H1 (cell line): ENCODE measurements at regions not wholly inside any gene's neighbourhood (a gene's known extent, or its start where the extent isn't known, plus 50 kb on each side); places are given as distances from the start of the nearest gene placed in this dataset.

Experiments used
- CTCF ChIA-PET: fragments of 300-600 bp; sonication (Branson Sonifier 250); formaldehyde crosslinking; loops from one replicate; lab custom pipeline; 2021; ENCODE audit not compliant: partially characterized antibody; lab: Charles Lee
- POLR2A ChIA-PET: fragments of 300-600 bp; sonication (Branson Sonifier 250); formaldehyde crosslinking; loops from one replicate; lab custom pipeline; 2021; ENCODE audit warnings: inconsistent platforms; ENCODE audit not compliant: partially characterized antibody; lab: Charles Lee
- DNase-seq, 2 experiments: peaks; one replicate each; pipeline versions ENCODE4 v3.0.0 to v3.0.0-alpha.2; 2010 to 2022; ENCODE audit warnings: low spot score in 2 of 2, low read depth in 1 of 2, mixed read lengths in 1 of 2
- FAIRE-seq: peaks from 2 replicates; lab custom pipeline; 2011; peaks lifted over from hg19 to GRCh38; lab: Jason Lieb, UNC
- H2AFZ ChIP-seq: 2 replicates; pipeline ENCODE4 v1.8.1; 2012; ENCODE audit warnings: low read length, inconsistent platforms
- H2AK5ac ChIP-seq: 2 replicates; pipeline ENCODE4 v1.6.1; 2013; ENCODE audit warnings: low read depth, low read length
- H2BK120ac ChIP-seq: replicated peaks from 2 replicates; pipeline ENCODE3; 2013; ENCODE audit warnings: low read depth, low read length, inconsistent platforms
- H2BK12ac ChIP-seq: 2 replicates; pipeline ENCODE4 v1.6.1; 2013; ENCODE audit warnings: low read depth, low read length
- H2BK15ac ChIP-seq: 2 replicates; pipeline ENCODE4 v1.6.1; 2013; ENCODE audit warnings: low read length
- H2BK20ac ChIP-seq: 2 replicates; pipeline ENCODE4 v1.6.1; 2013; ENCODE audit warnings: low read length
- H2BK5ac ChIP-seq: 2 replicates; pipeline ENCODE4 v1.6.1; 2013; ENCODE audit warnings: low read depth, low read length
- H3K14ac ChIP-seq: 2 replicates; pipeline ENCODE4 v1.6.1; 2013; ENCODE audit warnings: inconsistent platforms; ENCODE audit not compliant: insufficient read length
- H3K18ac ChIP-seq: 2 replicates; pipeline ENCODE4 v1.6.1; 2013; ENCODE audit warnings: low read length; ENCODE audit errors: extremely low read depth
- H3K23ac ChIP-seq: 2 replicates; pipeline ENCODE4 v1.6.1; 2013; ENCODE audit warnings: inconsistent platforms; ENCODE audit not compliant: insufficient read length
- H3K23me2 ChIP-seq: 2 replicates; pipeline ENCODE4 v1.6.1; 2013; ENCODE audit warnings: low read depth, low read length
- H3K27ac ChIP-seq: 2 replicates; pipeline ENCODE4 v1.6.1; 2011; ENCODE audit warnings: low read depth, low read length, inconsistent platforms
- H3K27me3 ChIP-seq, 4 experiments: replicated peaks in 1 of 4; 1 replicate in 1 of 4; 2 replicates in 3 of 4; pipeline versions ENCODE4 v1.6.1 to v1.8.1; 2011 to 2013; ENCODE audit warnings: low read length in 3 of 4, mild to moderate bottlenecking in 3 of 4, inconsistent platforms in 2 of 4, mixed read lengths in 2 of 4, moderate library complexity in 1 of 4; ENCODE audit not compliant: control insufficient read depth in 3 of 4, insufficient read depth in 3 of 4; ENCODE audit errors: extremely low read depth in 1 of 4
- H3K36me3 ChIP-seq, 4 experiments: 2 replicates each; pipeline versions ENCODE4 v1.6.1 to v1.8.1; 2011 to 2013; ENCODE audit warnings: mild to moderate bottlenecking in 4 of 4, low read length in 3 of 4, moderate library complexity in 2 of 4, control low read depth in 1 of 4, inconsistent platforms in 1 of 4; ENCODE audit not compliant: insufficient read depth in 4 of 4, control insufficient read depth in 2 of 4
- H3K4ac ChIP-seq: replicated peaks from 2 replicates; pipeline ENCODE3; 2013; ENCODE audit warnings: low read length, low read depth, mixed read lengths, inconsistent platforms; ENCODE audit not compliant: insufficient read length
- H3K4me1 ChIP-seq, 4 experiments: replicated peaks in 1 of 4; 1 replicate in 1 of 4; 2 replicates in 3 of 4; pipeline versions ENCODE4 v1.6.1 to v1.8.1; 2011 to 2013; ENCODE audit warnings: low read length in 3 of 4, inconsistent platforms in 2 of 4, mixed read lengths in 1 of 4; ENCODE audit not compliant: insufficient read depth in 4 of 4, control insufficient read depth in 3 of 4
- H3K4me2 ChIP-seq, 2 experiments: 2 replicates each; pipeline versions ENCODE4 v1.6.1 to v1.8.1; 2011 to 2013; ENCODE audit warnings: low read depth in 2 of 2, low read length in 2 of 2, control low read depth in 1 of 2, inconsistent platforms in 1 of 2, mild to moderate bottlenecking in 1 of 2; ENCODE audit not compliant: insufficient read depth in 1 of 2
- H3K4me3 ChIP-seq, 4 experiments: fragments of 200-600, 300-600 bp in 1 of 4; sonication (generic), shearing (Covaris generic), sonication (Bioruptor Twin) in 1 of 4; 2 replicates each; pipeline versions ENCODE4 v1.5.1 to v1.8.1; 2011 to 2016; ENCODE audit warnings: low read length in 4 of 4, low read depth in 3 of 4, control low read depth in 2 of 4, inconsistent platforms in 2 of 4, mild to moderate bottlenecking in 2 of 4, mixed read lengths in 1 of 4, moderate library complexity in 1 of 4; ENCODE audit not compliant: insufficient read depth in 2 of 4; ENCODE audit errors: extremely low read depth in 1 of 4
- H3K56ac ChIP-seq: replicated peaks from 2 replicates; pipeline ENCODE3; 2013; ENCODE audit warnings: low read depth, mild to moderate bottlenecking, mixed read lengths, low read length, inconsistent platforms; ENCODE audit not compliant: insufficient read length
- H3K79me1 ChIP-seq: 2 replicates; pipeline ENCODE4 v1.6.1; 2013; ENCODE audit warnings: low read depth, low read length, control low read depth
- H3K79me2 ChIP-seq, 2 experiments: 2 replicates each; pipeline versions ENCODE4 v1.6.1 to v1.8.1; 2012 to 2013; ENCODE audit warnings: low read length in 2 of 2, mild to moderate bottlenecking in 2 of 2, inconsistent platforms in 1 of 2; ENCODE audit not compliant: insufficient read depth in 2 of 2, control insufficient read depth in 1 of 2
- H3K9ac ChIP-seq, 4 experiments: replicated peaks in 1 of 4; 1 replicate in 1 of 4; 2 replicates in 3 of 4; pipeline versions ENCODE4 v1.6.1 to v1.8.1; 2011 to 2013; ENCODE audit warnings: low read depth in 3 of 4, low read length in 3 of 4, control low read depth in 2 of 4, mild to moderate bottlenecking in 2 of 4, moderate library complexity in 2 of 4, inconsistent platforms in 1 of 4; ENCODE audit errors: extremely low read depth in 1 of 4
- H3K9me3 ChIP-seq, 2 experiments: 2 replicates each; pipeline versions ENCODE4 v1.6.1 to v1.8.1; 2012 to 2013; ENCODE audit warnings: mild to moderate bottlenecking in 2 of 2, moderate library complexity in 2 of 2, control low read depth in 1 of 2, inconsistent platforms in 1 of 2, low read depth in 1 of 2, low read length in 1 of 2, mixed read lengths in 1 of 2; ENCODE audit not compliant: insufficient read depth in 2 of 2
- H4K20me1 ChIP-seq, 2 experiments: replicated peaks in 1 of 2; 2 replicates each; pipeline versions ENCODE3 to v1.8.1; 2011 to 2013; ENCODE audit warnings: inconsistent platforms in 2 of 2, low read length in 2 of 2, mild to moderate bottlenecking in 1 of 2; ENCODE audit not compliant: insufficient read depth in 2 of 2, control insufficient read depth in 1 of 2
- H4K5ac ChIP-seq: 2 replicates; pipeline ENCODE4 v1.6.1; 2013; ENCODE audit warnings: low read length, low read depth, mixed read lengths, inconsistent platforms; ENCODE audit not compliant: insufficient read length
- H4K8ac ChIP-seq: 2 replicates; pipeline ENCODE4 v1.8.0; 2013; ENCODE audit warnings: mild to moderate bottlenecking, moderate library complexity, low read length, inconsistent platforms; ENCODE audit not compliant: insufficient read depth; ENCODE audit errors: extremely low read depth
- H4K91ac ChIP-seq: replicated peaks from 2 replicates; pipeline ENCODE3; 2013; ENCODE audit warnings: low read length, mixed read lengths, inconsistent platforms; ENCODE audit not compliant: insufficient read length
- CBX8 ChIP-seq: fragments of 300-800, 300-1000 bp; sonication (generic); IDR thresholded peaks from 2 replicates; pipeline ENCODE4 v1.7.1; 2016; ENCODE audit warnings: low read depth, low read length, borderline replicate concordance
- CEBPB ChIP-seq: IDR thresholded peaks from 2 replicates; pipeline ENCODE4 v1.6.1; 2012; ENCODE audit warnings: low read depth, low read length
- EP300 ChIP-seq, 2 experiments: IDR thresholded peaks; 1 replicate in 1 of 2; 2 replicates in 1 of 2; pipeline ENCODE4 v1.6.1; 2011 to 2012; ENCODE audit warnings: low read depth in 2 of 2, low read length in 2 of 2, mild to moderate bottlenecking in 2 of 2, borderline replicate concordance in 1 of 2, inconsistent platforms in 1 of 2, moderate library complexity in 1 of 2
- EZH2 ChIP-seq: fragments of 200-600 bp; sonication (generic); IDR thresholded peaks from 2 replicates; pipeline ENCODE4 v1.7.1; 2012; ENCODE audit warnings: low read depth, mild to moderate bottlenecking, moderate library complexity, low read length, inconsistent platforms; ENCODE audit not compliant: severe bottlenecking
- HDAC2 ChIP-seq, 2 experiments: fragments of 300-600 bp in 1 of 2; sonication (generic) in 1 of 2; IDR thresholded peaks; 2 replicates each; pipeline ENCODE4 v1.6.1; 2011 to 2012; ENCODE audit warnings: low read depth in 2 of 2, low read length in 2 of 2, mild to moderate bottlenecking in 2 of 2, moderate library complexity in 2 of 2, borderline replicate concordance in 1 of 2, inconsistent platforms in 1 of 2
- JUND ChIP-seq: IDR thresholded peaks from 2 replicates; pipeline ENCODE4 v1.6.1; 2011; ENCODE audit warnings: mild to moderate bottlenecking, improper control_type of control experiment, low read length
- SIN3A ChIP-seq, 2 experiments: IDR thresholded peaks in 1 of 2; conservative IDR thresholded peaks in 1 of 2; 2 replicates each; pipeline ENCODE4 v1.6.1; 2011 to 2012; ENCODE audit warnings: low read length in 2 of 2, improper control_type of control experiment in 1 of 2, low read depth in 1 of 2, mild to moderate bottlenecking in 1 of 2
- SP2 ChIP-seq: IDR thresholded peaks from 2 replicates; pipeline ENCODE4 v1.6.1; 2012; ENCODE audit warnings: mild to moderate bottlenecking, low read length, inconsistent platforms
- SUZ12 ChIP-seq: fragments of 200-600 bp; sonication (generic); IDR thresholded peaks from 2 replicates; pipeline ENCODE4 v1.6.1; 2012; ENCODE audit warnings: mild to moderate bottlenecking, inconsistent platforms, low read length, moderate library complexity, mixed read lengths
- WGBS, 2 experiments: shearing (Covaris generic) in 1 of 2; methylation state at CpG; one replicate each; pipeline versions ENCODE4 v1.1.6 to v1.1.7; 2013 to 2015; ENCODE audit warnings: low lambda C conversion rate in 2 of 2, mixed read lengths in 2 of 2, inconsistent platforms in 1 of 2, low coverage in 1 of 2, missing lambda C conversion rate in 1 of 2; ENCODE audit not compliant: insufficient replicate concordance in 2 of 2, insufficient coverage in 1 of 2, insufficient read length in 1 of 2; ENCODE audit errors: extremely low coverage in 1 of 2, missing lambda C conversion rate in 1 of 2; 5-methylcytosine and 5-hydroxymethylcytosine counted together
- TF ChIP-seq, protein P1 (sequence below): IDR thresholded peaks from 2 replicates; pipeline ENCODE4 v1.6.1; 2012; ENCODE audit warnings: low read length, inconsistent platforms
- TF ChIP-seq, protein P2 (sequence below): IDR thresholded peaks from 2 replicates; pipeline ENCODE4 v1.6.1; 2011; ENCODE audit warnings: low read depth, mild to moderate bottlenecking, low read length; ENCODE audit not compliant: insufficient read depth

DNA sequence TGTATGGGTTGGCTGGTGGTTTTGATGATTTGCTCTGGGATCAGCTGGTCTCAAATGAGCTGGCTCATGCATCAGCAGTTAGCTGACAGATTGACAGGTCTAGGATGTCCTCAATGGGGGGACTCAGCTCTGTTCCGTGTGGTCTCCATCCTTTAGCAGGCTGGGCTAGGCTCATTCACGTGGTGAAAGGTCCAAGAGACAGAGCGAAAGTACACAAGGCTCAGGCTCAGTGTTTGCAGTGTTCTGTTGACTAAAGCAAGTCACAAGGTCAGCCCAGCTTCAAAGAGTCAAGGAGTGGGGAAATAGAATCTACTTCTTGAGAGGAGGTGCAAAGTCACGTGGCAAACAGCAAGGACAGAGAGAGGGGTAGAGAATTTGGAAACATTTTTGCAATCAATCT lies 126.5 kb upstream of the CMC1 start:
- no peak overlapping the region for H3K9ac ChIP-seq
- FAIRE-seq: no peak
- no peak overlapping the region for H3K27ac ChIP-seq
- 0 out of 2 replicates have a peak overlapping the region, but pooled peaks have one; percentile 32 for H2BK5ac ChIP-seq
- peak overlapping the region; percentile 89; the same call in 1 of the 2 replicates for H2AK5ac ChIP-seq
- no peak overlapping the region for H3K23ac ChIP-seq
- no peak overlapping the region for H3K14ac ChIP-seq
- ChIA-PET POLR2A (no interaction called here), CTCF (interaction anchor here (0.9 kb wide), 1 partner anchor 172 kb away, joined by 3 read pairs; no protein-coding TSS in a partner anchor)
- no peak overlapping the region for H4K8ac ChIP-seq
- H3K56ac ChIP-seq: no peak overlapping the region
- H3K18ac ChIP-seq: no peak overlapping the region
- no peak overlapping the region for H2AFZ ChIP-seq
- 0 out of 2 replicates have a peak overlapping the region, but pooled peaks have one; percentile 16 for H2BK15ac ChIP-seq
- peaks cover 0 to 5% (median 3%) of the 10 kb centered on the region in 4 experiments; a peak in 5 of 7 replicates for H3K4me1 ChIP-seq
- no peak overlapping the region for H3K4me3 ChIP-seq
- H4K20me1 ChIP-seq: no peaks in the 10 kb centered on the region
- no peak overlapping the region for H2BK120ac ChIP-seq
- H3K4me2 ChIP-seq: no peak overlapping the region
- H3K9me3 ChIP-seq: peaks cover 7% of the 10 kb centered on the region in 2 experiments; a peak in 2 of 4 replicates
- WGBS, 2 experiments: 89% methylated on average over 4 of the region's 4 CpGs; no CpG with 5 or more reads in 1 of the 2 experiments
- H3K27me3 ChIP-seq: no peaks in the 10 kb centered on the region
- no peaks in the 10 kb centered on the region for H3K23me2 ChIP-seq
- no peak overlapping the region for H3K4ac ChIP-seq
- H2BK20ac ChIP-seq: peak overlapping the region; percentile 44; the same call in 1 of the 2 replicates
- H4K5ac ChIP-seq: no peak overlapping the region
- no peaks in the 10 kb centered on the region for H3K79me2 ChIP-seq
- H3K36me3 ChIP-seq: no peaks in the 10 kb centered on the region
- no peak for DNase-seq
- no peaks in the 10 kb centered on the region for H3K79me1 ChIP-seq
- H4K91ac ChIP-seq: no peak overlapping the region
- H2BK12ac ChIP-seq: peak overlapping the region; percentile 45; the same call in 1 of the 2 replicates
- TF ChIP-seq JUND (no peak), HDAC2 (IDR thresholded peaks at IDR 0.05; ENCODE audit: borderline replicate concordance in 1 of 2, low read depth in 2 of 2, low read length in 2 of 2) (no peak), SIN3A (conservative IDR thresholded peaks at IDR 0.05 in 1 of 2, IDR thresholded peaks at IDR 0.05 in 1 of 2; ENCODE audit: low read depth in 1 of 2, low read length in 2 of 2) (no peak), SP2 (no peak), CEBPB (no peak), EZH2 (no peak), EP300 (IDR thresholded peaks at IDR 0.05; ENCODE audit: borderline replicate concordance in 1 of 2, low read depth in 2 of 2, low read length in 2 of 2) (no peak), CBX8 (no peak), SUZ12 (no peak)
- TF ChIP-seq, protein P1, sequence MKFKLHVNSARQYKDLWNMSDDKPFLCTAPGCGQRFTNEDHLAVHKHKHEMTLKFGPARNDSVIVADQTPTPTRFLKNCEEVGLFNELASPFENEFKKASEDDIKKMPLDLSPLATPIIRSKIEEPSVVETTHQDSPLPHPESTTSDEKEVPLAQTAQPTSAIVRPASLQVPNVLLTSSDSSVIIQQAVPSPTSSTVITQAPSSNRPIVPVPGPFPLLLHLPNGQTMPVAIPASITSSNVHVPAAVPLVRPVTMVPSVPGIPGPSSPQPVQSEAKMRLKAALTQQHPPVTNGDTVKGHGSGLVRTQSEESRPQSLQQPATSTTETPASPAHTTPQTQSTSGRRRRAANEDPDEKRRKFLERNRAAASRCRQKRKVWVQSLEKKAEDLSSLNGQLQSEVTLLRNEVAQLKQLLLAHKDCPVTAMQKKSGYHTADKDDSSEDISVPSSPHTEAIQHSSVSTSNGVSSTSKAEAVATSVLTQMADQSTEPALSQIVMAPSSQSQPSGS: no peak
- TF ChIP-seq, protein P2, sequence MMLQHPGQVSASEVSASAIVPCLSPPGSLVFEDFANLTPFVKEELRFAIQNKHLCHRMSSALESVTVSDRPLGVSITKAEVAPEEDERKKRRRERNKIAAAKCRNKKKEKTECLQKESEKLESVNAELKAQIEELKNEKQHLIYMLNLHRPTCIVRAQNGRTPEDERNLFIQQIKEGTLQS: no peak
